ENCODE measurements at regions not wholly inside any gene's neighbourhood (a gene's known extent, or its start where the extent isn't known, plus 50 kb on each side); places are given as distances from the start of the nearest gene placed in this dataset.

GRCh38 chr2:8282858-8283252 lies 399.0 kb upstream of the ID2 start:
- no peak for DNase-seq (ENCODE audit: low read depth in 2 of 2, low spot score in 1 of 2)

- DNase-seq (ENCODE audit: low read depth in 2 of 2, low spot score in 1 of 2): no peak
Observed at GRCh38 chr2:8285081-8285480, 396.8 kb upstream of the ID2 start.

- DNase-seq (ENCODE audit: low read depth in 2 of 2, low spot score in 1 of 2): no peak
Observed at GRCh38 chr2:8285898-8286297, 396.0 kb upstream of the ID2 start.

GRCh38 chr2:8288206-8288605 lies 393.6 kb upstream of the ID2 start:
- no peak for DNase-seq (ENCODE audit: low read depth in 2 of 2, low spot score in 1 of 2)

- no peak for DNase-seq (ENCODE audit: low read depth in 2 of 2, low spot score in 1 of 2)
Observed at GRCh38 chr2:8289111-8289510, 392.7 kb upstream of the ID2 start.

GRCh38 chr2:8290771-8291352 lies 391.0 kb upstream of the ID2 start:
- DNase-seq (ENCODE audit: low read depth in 2 of 2, low spot score in 1 of 2): no peak

GRCh38 chr2:8296306-8296705 lies 385.6 kb upstream of the ID2 start:
- no peak for DNase-seq (ENCODE audit: low read depth in 2 of 2, low spot score in 1 of 2)

- no peak for DNase-seq (ENCODE audit: low read depth in 2 of 2, low spot score in 1 of 2)
Observed at GRCh38 chr2:8297376-8298231, 384.3 kb upstream of the ID2 start.

GRCh38 chr2:8298783-8299182 lies 383.1 kb upstream of the ID2 start:
- DNase-seq (ENCODE audit: low read depth in 2 of 2, low spot score in 1 of 2): no peak

- DNase-seq (ENCODE audit: low read depth in 2 of 2, low spot score in 1 of 2): no peak
Observed at GRCh38 chr2:8300216-8300615, 381.6 kb upstream of the ID2 start.

- no peak for DNase-seq (ENCODE audit: low read depth in 2 of 2, low spot score in 1 of 2)
Observed at GRCh38 chr2:8300905-8301304, 381.0 kb upstream of the ID2 start.

- peak; percentile 62 to 67 for DNase-seq (ENCODE audit: low read depth in 2 of 2, low spot score in 1 of 2)
Observed at GRCh38 chr2:8303322-8303832, 378.5 kb upstream of the ID2 start.

- no peak for DNase-seq (ENCODE audit: low read depth in 2 of 2, low spot score in 1 of 2)
Observed at GRCh38 chr2:8304821-8305766, 376.8 kb upstream of the ID2 start.

GRCh38 chr2:8306530-8307351 lies 375.1 kb upstream of the ID2 start:
- no peak for DNase-seq (ENCODE audit: low read depth in 2 of 2, low spot score in 1 of 2)

GRCh38 chr2:8307606-8308180 lies 374.2 kb upstream of the ID2 start:
- DNase-seq (ENCODE audit: low read depth in 2 of 2, low spot score in 1 of 2): no peak

- no peak for DNase-seq (ENCODE audit: low read depth in 2 of 2, low spot score in 1 of 2)
Observed at GRCh38 chr2:8309131-8309530, 372.7 kb upstream of the ID2 start.

- no peak for DNase-seq (ENCODE audit: low read depth in 2 of 2, low spot score in 1 of 2)
Observed at GRCh38 chr2:8310557-8311455, 371.1 kb upstream of the ID2 start.

GRCh38 chr2:8312221-8312620 lies 369.6 kb upstream of the ID2 start:
- DNase-seq (ENCODE audit: low read depth in 2 of 2, low spot score in 1 of 2): no peak
